ENCODE measurements at regions not wholly inside any gene's neighbourhood (a gene's known extent, or its start where the extent isn't known, plus 50 kb on each side); places are given as distances from the start of the nearest gene placed in this dataset.

GRCh38 chr6:150705392-150705791 is 105.7 kb downstream of the PLEKHG1 start:
- Histone ChIP-seq H3K4me3 (no peak overlapping the region), H3K27ac (no peak overlapping the region)

GRCh38 chr6:150710236-150710635 is 110.6 kb downstream of the PLEKHG1 start:
- peak overlapping the region in 2 of 21 experiments; percentile 14 to 68 for H3K27ac ChIP-seq
- H3K4me3 ChIP-seq: no peak overlapping the region

DNA sequence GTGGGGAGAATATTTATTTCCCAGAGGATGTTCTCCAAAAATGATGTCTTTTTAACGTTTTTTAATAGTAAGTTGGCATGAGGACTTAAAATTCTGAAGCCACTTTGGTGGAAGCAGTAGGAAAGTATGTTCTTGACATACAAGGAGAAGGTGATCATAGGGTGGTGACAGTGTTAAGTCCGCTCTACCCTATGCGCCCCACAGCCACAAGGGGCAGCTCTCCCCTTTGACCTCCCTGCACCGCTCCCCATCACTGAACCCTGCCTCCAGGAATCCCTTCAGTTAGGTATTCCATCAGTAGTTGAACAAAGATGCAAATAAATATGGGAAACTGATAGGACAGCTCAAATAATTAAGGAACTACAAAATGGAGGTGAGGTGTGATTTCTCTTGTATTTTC is 111.4 kb downstream of the PLEKHG1 start:
- Histone ChIP-seq H3K4me3 (no peak overlapping the region), H3K27ac (peak overlapping the region in 4 of 21 experiments; percentile 36 to 68 (median 39))

- Histone ChIP-seq H3K27ac (peak overlapping the region in 14 of 21 experiments; percentile 7 to 68 (median 40)), H3K4me3 (no peak overlapping the region)
Measured at GRCh38 chr6:150711584-150712504, 112.2 kb downstream of the PLEKHG1 start.

DNA sequence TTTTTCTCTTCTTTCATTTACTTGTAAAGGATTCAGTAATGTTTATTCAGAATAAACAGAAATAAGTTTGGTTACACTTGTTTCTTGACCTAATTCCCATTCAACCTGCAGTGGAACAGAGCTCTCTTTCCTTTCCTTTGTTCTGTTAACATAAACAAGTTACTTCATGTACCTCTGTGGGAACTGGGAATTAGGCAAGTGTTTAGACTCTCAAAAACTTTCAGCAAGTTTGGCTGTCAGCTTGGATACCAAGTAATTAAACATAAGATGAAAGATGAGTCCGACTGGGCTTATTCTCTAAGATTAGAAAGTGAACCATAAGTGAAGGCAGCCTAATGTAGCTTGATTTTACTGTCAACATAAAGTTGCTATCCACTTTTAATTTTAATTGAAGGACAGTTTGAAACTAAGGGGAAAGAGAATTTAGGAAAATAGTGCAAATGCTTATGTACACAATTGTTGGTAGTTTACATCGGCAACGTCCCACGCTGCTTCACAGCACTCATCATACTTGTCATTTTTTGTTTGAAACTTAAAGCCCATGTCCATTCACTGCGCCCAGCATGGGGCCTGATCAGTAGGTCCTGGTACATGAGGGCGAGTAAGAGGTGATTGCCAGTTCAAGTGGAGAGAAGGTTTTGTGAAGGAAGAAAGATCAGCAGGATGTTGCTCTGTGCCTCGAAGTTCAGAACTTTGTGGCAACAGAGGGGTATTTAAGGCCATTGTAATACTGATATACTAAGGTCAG is 113.0 kb downstream of the PLEKHG1 start:
- H3K4me3 ChIP-seq: no peak overlapping the region
- H3K27ac ChIP-seq: peak overlapping the region in 8 of 21 experiments; percentile 7 to 68 (median 53)

GRCh38 chr6:150713487-150713886 is 113.8 kb downstream of the PLEKHG1 start:
- no peak overlapping the region for H3K27ac ChIP-seq
- H3K4me3 ChIP-seq: no peak overlapping the region

DNA sequence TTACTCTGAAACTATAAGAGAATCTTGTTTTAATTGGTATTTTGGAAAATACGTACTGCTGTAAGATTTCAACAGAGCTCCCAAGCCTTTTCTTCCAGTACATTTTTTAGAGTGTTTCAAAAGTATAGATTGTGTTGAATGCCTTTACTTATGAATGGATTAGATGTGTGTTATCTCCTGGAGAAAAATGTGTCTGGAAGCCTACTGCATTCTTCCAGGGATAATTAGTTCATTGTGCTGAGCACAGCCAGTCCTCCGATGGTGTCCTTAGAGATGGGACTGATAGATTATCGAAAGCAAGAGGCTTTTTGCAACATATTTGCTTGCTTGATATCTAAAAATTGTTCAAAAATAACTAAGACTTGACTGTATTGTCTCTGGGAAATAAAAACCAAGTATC is 114.2 kb downstream of the PLEKHG1 start:
- Histone ChIP-seq H3K4me3 (no peak overlapping the region), H3K27ac (no peak overlapping the region)

DNA sequence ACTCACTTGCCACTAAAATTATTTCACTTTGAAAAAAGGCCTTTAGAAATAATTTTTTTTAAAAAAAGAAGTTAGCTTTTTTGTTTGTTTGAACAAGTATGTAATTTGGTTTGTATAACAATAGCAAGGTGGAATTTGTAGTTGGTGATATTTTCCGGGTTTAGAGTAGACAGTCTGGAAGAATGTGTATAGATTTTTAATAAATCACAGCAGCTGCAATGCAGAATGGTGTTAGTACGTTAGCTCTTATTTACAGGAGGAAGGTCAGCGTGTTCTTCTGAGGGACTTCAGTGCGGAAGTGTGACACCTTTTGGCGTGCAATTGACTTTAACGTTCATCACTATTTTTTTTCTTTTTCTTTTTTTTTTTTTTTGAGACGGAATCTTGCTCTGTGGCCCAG is 115.4 kb downstream of the PLEKHG1 start:
- H3K27ac ChIP-seq: no peak overlapping the region
- H3K4me3 ChIP-seq: no peak overlapping the region

DNA sequence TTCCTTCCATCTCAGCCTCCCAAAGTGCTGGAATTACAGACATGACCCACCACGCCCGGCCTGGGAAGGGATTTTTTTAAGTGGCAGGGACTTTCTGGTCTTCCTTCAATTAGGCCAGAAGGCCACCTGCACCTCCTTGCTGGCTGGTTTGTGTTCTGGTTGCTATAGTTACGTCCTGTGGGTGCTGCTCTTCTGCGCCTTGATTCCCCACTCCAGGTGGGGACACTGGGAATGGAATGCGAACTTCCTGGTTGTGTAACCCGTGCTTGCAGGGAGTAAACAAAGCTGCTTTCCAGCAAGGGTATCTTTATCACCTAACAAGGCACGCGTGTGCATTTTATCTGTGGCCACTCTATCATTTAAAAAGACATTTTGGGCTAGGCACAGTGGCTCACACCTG is 117.7 kb downstream of the PLEKHG1 start:
- Histone ChIP-seq H3K4me3 (no peak overlapping the region), H3K27ac (no peak overlapping the region)

GRCh38 chr6:150719099-150719766 is 119.5 kb downstream of the PLEKHG1 start:
- peak overlapping the region in 1 of 21 experiments; percentile 5 for H3K27ac ChIP-seq
- no peak overlapping the region for H3K4me3 ChIP-seq

DNA sequence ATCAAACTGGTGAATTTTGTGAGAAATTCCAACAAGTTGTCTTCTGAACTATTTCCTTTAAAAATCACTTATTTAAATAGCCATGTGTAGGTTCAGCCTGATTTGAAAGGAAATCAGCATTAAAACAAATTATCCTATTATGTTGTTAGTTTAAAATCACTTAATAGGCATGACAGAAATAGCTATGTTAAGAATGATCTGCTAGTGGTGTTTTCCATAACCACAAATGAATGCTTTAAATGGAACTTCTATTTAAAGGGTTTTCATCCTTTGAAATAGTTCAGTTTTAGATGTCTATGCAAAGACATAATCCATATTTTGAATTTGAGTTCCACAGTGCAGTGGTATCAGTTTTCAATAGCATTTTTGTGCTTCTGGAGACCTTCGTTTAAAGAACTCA is 120.1 kb downstream of the PLEKHG1 start:
- no peak overlapping the region for H3K4me3 ChIP-seq
- H3K27ac ChIP-seq: peak overlapping the region in 1 of 21 experiments; percentile 5

DNA sequence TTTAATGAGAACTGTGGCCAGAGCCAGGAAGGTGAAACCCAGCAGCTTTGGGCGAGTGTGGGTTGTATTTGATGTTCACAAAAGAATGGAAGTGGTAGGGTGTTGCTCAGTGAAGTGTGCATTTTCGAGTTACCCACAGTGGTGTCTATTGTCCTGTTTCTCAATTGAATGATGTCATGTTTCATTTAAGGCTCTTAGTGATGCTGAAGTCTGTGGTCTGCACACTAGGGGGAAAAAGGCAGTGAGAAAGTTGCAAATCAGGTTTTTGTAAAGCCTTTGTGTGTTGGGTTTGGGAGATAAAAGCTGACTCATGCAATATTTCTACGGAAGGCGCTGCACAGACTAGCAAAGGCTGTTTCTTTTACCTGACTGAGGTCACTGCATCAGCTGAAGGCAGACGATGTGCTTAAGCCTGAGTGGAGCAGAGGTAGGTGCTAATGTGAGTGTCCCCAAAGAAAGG is 121.1 kb downstream of the PLEKHG1 start:
- H3K27ac ChIP-seq: no peak overlapping the region

GRCh38 chr6:150721418-150722266 is 122.0 kb downstream of the PLEKHG1 start:
- no peak overlapping the region for H3K27ac ChIP-seq
- no peak overlapping the region for H3K4me3 ChIP-seq

More for the DNA sequence above, 121.1 kb downstream of the PLEKHG1 start:
- H3K4me3 ChIP-seq: no peak overlapping the region

- Histone ChIP-seq H3K4me3 (no peak overlapping the region), H3K27ac (no peak overlapping the region)
Measured at GRCh38 chr6:150722614-150723344, 123.1 kb downstream of the PLEKHG1 start.

GRCh38 chr6:150723345-150723658 is 123.6 kb downstream of the PLEKHG1 start:
- Histone ChIP-seq H3K27ac (no peak overlapping the region), H3K4me3 (no peak overlapping the region)

DNA sequence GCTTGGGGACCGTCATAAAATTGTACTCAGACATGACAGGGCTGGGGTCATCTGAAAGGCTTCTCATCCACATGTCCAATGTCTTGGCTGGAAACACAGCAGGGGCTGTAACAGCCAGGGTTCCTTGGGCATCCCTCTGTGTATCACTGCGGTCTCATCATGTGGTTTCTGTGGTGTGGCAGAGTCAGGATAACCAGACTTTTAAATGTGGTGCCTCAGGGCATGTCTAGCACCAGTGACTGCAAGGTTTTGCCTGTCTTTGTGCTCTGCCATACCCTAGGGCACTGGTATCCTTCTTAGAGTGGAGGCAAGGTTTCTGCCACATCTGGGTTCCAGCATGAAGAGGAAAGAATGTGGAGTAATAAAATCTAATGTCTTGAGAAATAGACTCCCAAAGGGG is 124.2 kb downstream of the PLEKHG1 start:
- no peak overlapping the region for H3K4me3 ChIP-seq

DNA sequence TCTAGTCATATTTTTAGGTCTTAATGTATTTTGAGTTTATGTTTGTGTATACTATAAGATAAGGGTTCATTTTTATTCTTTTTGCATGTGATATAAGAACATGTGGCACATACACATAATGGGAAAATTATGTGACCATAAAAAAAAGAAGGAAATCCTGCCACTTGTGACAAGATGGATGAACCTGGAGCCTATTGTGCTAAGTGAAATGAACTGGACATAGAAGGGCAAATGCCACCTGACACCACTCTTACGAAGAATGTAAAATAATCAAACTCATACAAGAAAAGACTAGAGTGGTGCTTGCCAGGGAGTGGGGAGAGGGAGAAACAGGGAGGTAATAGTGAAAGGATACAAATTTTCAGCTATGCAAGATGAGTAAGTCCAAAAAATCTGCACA is 126.1 kb downstream of the PLEKHG1 start:
- Histone ChIP-seq H3K4me3 (no peak overlapping the region), H3K27ac (no peak overlapping the region)

More for the DNA sequence above, 124.2 kb downstream of the PLEKHG1 start:
- no peak overlapping the region for H3K27ac ChIP-seq

DNA sequence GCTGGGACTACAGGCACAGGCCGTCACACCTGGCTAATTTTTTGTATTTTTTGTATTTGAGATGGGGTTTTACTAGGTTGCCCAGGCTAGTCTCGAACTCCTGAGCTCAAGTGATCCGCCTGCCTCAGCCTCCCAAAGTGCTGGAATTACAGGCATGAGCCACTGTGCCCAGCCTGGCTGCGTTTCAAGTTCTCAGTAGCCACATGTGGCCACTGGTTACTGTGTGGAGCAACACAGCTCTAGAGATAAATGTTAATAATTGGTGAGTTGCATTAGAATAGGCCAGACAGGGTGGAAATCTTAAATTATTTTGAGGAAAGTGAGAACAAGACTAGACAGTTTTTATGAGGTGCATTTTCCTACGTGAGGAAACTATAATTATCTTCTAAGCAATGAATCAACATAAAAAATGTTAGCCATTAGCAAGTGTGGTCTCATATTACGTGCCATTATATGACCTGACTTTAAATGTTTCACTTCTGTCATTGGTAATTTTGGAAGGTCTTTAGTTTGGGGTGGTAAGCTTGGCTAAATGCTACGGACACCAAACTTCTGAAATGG is 129.6 kb downstream of the PLEKHG1 start:
- H3K27ac ChIP-seq: no peak overlapping the region

More for the DNA sequence above, 129.6 kb downstream of the PLEKHG1 start:
- H3K4me3 ChIP-seq: no peak overlapping the region
